H9 (cell line): ENCODE measurements at regions not wholly inside any gene's neighbourhood (a gene's known extent, or its start where the extent isn't known, plus 50 kb on each side); places are given as distances from the start of the nearest gene placed in this dataset.

Experiments used
- DNase-seq: peaks from one replicate; pipeline ENCODE4 v3.0.0-alpha.2; 2017
- H2AFZ ChIP-seq: one replicate; pipeline ENCODE4 v1.6.1; 2013; ENCODE audit warnings: mild to moderate bottlenecking, low read length, control low read depth, moderate library complexity
- H2AK5ac ChIP-seq: 2 replicates; pipeline ENCODE4 v1.6.1; 2013; ENCODE audit warnings: low read length, control low read depth, mixed read lengths; ENCODE audit not compliant: insufficient read length
- H2BK120ac ChIP-seq: one replicate; pipeline ENCODE4 v1.6.1; 2013; ENCODE audit warnings: low read depth, mild to moderate bottlenecking, low read length, control low read depth, inconsistent platforms; ENCODE audit not compliant: poor library complexity, severe bottlenecking
- H2BK12ac ChIP-seq: 2 replicates; pipeline ENCODE4 v1.6.1; 2013; ENCODE audit warnings: low read length, control low read depth, mixed read lengths, low read depth; ENCODE audit not compliant: insufficient read length
- H2BK15ac ChIP-seq: 2 replicates; pipeline ENCODE4 v1.6.1; 2013; ENCODE audit warnings: low read depth, low read length, control low read depth
- H2BK20ac ChIP-seq: one replicate; pipeline ENCODE4 v1.6.1; 2013; ENCODE audit warnings: low read depth, mild to moderate bottlenecking, low read length, control low read depth, inconsistent platforms; ENCODE audit not compliant: poor library complexity, severe bottlenecking
- H2BK5ac ChIP-seq: 2 replicates; pipeline ENCODE4 v1.6.1; 2013; ENCODE audit warnings: low read length, control low read depth, mixed read lengths; ENCODE audit not compliant: insufficient read length
- H3K14ac ChIP-seq: 2 replicates; pipeline ENCODE4 v1.6.1; 2013; ENCODE audit warnings: low read length, control low read depth; ENCODE audit not compliant: insufficient read depth
- H3K18ac ChIP-seq: 2 replicates; pipeline ENCODE4 v1.6.1; 2013; ENCODE audit warnings: low read depth, mild to moderate bottlenecking, mixed read lengths, low read length, control low read depth; ENCODE audit not compliant: insufficient read length
- H3K23ac ChIP-seq: 2 replicates; pipeline ENCODE4 v1.6.1; 2013; ENCODE audit warnings: low read length, control low read depth, mixed read lengths, low read depth; ENCODE audit not compliant: insufficient read length
- H3K23me2 ChIP-seq: 2 replicates; pipeline ENCODE4 v1.6.1; 2013; ENCODE audit warnings: low read depth, mild to moderate bottlenecking, mixed read lengths, low read length, control low read depth; ENCODE audit not compliant: insufficient read length, poor library complexity, severe bottlenecking
- H3K27ac ChIP-seq: 2 replicates; pipeline ENCODE4 v1.5.1; 2013; ENCODE audit warnings: low read length, control low read depth, mixed read lengths, low read depth; ENCODE audit not compliant: insufficient read length
- H3K27me3 ChIP-seq: 2 replicates; pipeline ENCODE4 v1.6.1; 2013; ENCODE audit warnings: low read length, control low read depth, inconsistent platforms; ENCODE audit not compliant: insufficient read depth
- H3K4ac ChIP-seq: 2 replicates; pipeline ENCODE4 v1.6.1; 2013; ENCODE audit warnings: low read depth, mild to moderate bottlenecking, control low read depth, inconsistent platforms, low read length, moderate library complexity
- H3K4me1 ChIP-seq: 2 replicates; pipeline ENCODE4 v1.6.1; 2013; ENCODE audit warnings: low read length, control low read depth, inconsistent platforms; ENCODE audit not compliant: insufficient read depth
- H3K4me2 ChIP-seq: 2 replicates; pipeline ENCODE4 v1.6.1; 2013; ENCODE audit warnings: low read length, control low read depth, mixed read lengths; ENCODE audit not compliant: insufficient read length, insufficient read depth
- H3K56ac ChIP-seq: 2 replicates; pipeline ENCODE4 v1.6.1; 2013; ENCODE audit warnings: low read depth, mild to moderate bottlenecking, mixed read lengths, low read length, control low read depth; ENCODE audit not compliant: insufficient read length
- H3K79me1 ChIP-seq: 2 replicates; pipeline ENCODE4 v1.6.1; 2013; ENCODE audit warnings: low read depth, mild to moderate bottlenecking, moderate library complexity, low read length, control low read depth, inconsistent platforms; ENCODE audit not compliant: insufficient read depth, poor library complexity, severe bottlenecking
- H3K79me2 ChIP-seq: 2 replicates; pipeline ENCODE4 v1.6.1; 2013; ENCODE audit warnings: low read length, control low read depth, inconsistent platforms; ENCODE audit not compliant: insufficient read depth
- H3K9ac ChIP-seq: 2 replicates; pipeline ENCODE4 v1.6.1; 2013; ENCODE audit warnings: low read length, control low read depth, mixed read lengths; ENCODE audit not compliant: insufficient read length; ENCODE audit errors: extremely low read depth
- H3K9me3 ChIP-seq: one replicate; pipeline ENCODE4 v1.6.1; 2013; ENCODE audit warnings: low read depth, low read length, inconsistent platforms; ENCODE audit not compliant: control insufficient read depth
- H3T11ph ChIP-seq: one replicate; pipeline ENCODE4 v1.6.1; 2013; ENCODE audit warnings: mild to moderate bottlenecking, low read length, control low read depth, inconsistent platforms
- H4K20me1 ChIP-seq: one replicate; pipeline ENCODE4 v1.6.1; 2013; ENCODE audit not compliant: control insufficient read depth, insufficient read length, insufficient read depth
- H4K5ac ChIP-seq: 2 replicates; pipeline ENCODE4 v1.6.1; 2013; ENCODE audit warnings: low read depth, mild to moderate bottlenecking, mixed read lengths, low read length, control low read depth; ENCODE audit not compliant: insufficient read length
- H4K8ac ChIP-seq: replicated peaks from 2 replicates; pipeline ENCODE4 v1.6.1; 2013; ENCODE audit warnings: low read length, control low read depth, mixed read lengths, low read depth; ENCODE audit not compliant: insufficient read length
- H4K91ac ChIP-seq: 2 replicates; pipeline ENCODE4 v1.6.1; 2013; ENCODE audit warnings: low read depth, mild to moderate bottlenecking, moderate library complexity, mixed read lengths, low read length, control low read depth; ENCODE audit not compliant: insufficient read length
- H3K27ac Mint-ChIP-seq, 3 experiments: 2 replicates in 2 of 3; 3 replicates in 1 of 3; pipeline ENCODE4 v1.8.0; 2020 to 2021; ENCODE audit warnings: mixed read lengths in 3 of 3, mild to moderate bottlenecking in 1 of 3, moderate library complexity in 1 of 3
- H3K27me3 Mint-ChIP-seq: 2 replicates; pipeline ENCODE4 v1.8.0; 2021; ENCODE audit warnings: low read depth, mild to moderate bottlenecking, moderate library complexity, mixed read lengths
- H3K36me3 Mint-ChIP-seq, 3 experiments: 2 replicates in 2 of 3; 3 replicates in 1 of 3; pipeline ENCODE4 v1.8.0; 2020 to 2021; ENCODE audit warnings: low read depth in 3 of 3, mixed read lengths in 3 of 3; ENCODE audit not compliant: insufficient read depth in 1 of 3
- H3K4me1 Mint-ChIP-seq, 2 experiments: 2 replicates each; pipeline ENCODE4 v1.8.0; 2020; ENCODE audit warnings: mixed read lengths in 2 of 2
- H3K4me3 Mint-ChIP-seq, 2 experiments: 2 replicates in 1 of 2; 3 replicates in 1 of 2; pipeline ENCODE4 v1.8.0; 2020 to 2021; ENCODE audit warnings: mild to moderate bottlenecking in 2 of 2, mixed read lengths in 2 of 2, moderate library complexity in 1 of 2
- H3K9me3 Mint-ChIP-seq, 2 experiments: 2 replicates in 1 of 2; 3 replicates in 1 of 2; pipeline ENCODE4 v1.8.0; 2020; ENCODE audit warnings: mild to moderate bottlenecking in 2 of 2, mixed read lengths in 2 of 2, moderate library complexity in 1 of 2
- CTCF ChIP-seq: fragments of 200-600 bp; sonication (generic); conservative IDR thresholded peaks from 3 replicates; pipeline ENCODE4 v1.8.0; 2021; ENCODE audit warnings: antibody characterized with exemption, mild to moderate bottlenecking
- WGBS: extraction: QIAGEN DNeasy Blood & Tissue Kit; methylation state at CpG from one replicate; pipeline ENCODE4 v1.1.7; 2013; ENCODE audit warnings: missing lambda C conversion rate, low lambda C conversion rate, mixed read lengths; ENCODE audit not compliant: insufficient read length; ENCODE audit errors: extremely low coverage; 5-methylcytosine and 5-hydroxymethylcytosine counted together

GRCh38 chr20:11395581-11395980 is 522.1 kb upstream of the BTBD3 start:
- Histone ChIP-seq H3K56ac (no peak overlapping the region), H2BK15ac (no peak overlapping the region), H3K4me2 (no peak overlapping the region), H3K23me2 (no peaks in the 10 kb centered on the region), H3T11ph (no peak overlapping the region), H3K27me3 (no peaks in the 10 kb centered on the region), H4K91ac (no peak overlapping the region), H4K5ac (no peak overlapping the region), H3K18ac (no peak overlapping the region), H4K20me1 (no peaks in the 10 kb centered on the region), H2AK5ac (no peak overlapping the region), H3K4me1 (no peaks in the 10 kb centered on the region), H3K4ac (no peak overlapping the region), H3K79me2 (no peaks in the 10 kb centered on the region), H2BK20ac (no peak overlapping the region), H2BK120ac (no peak overlapping the region), H3K27ac (no peak overlapping the region), H2BK5ac (no peak overlapping the region), H3K9me3 (no peaks in the 10 kb centered on the region), H3K9ac (no peak overlapping the region), H4K8ac (no peak overlapping the region), H3K79me1 (no peaks in the 10 kb centered on the region), H3K23ac (no peak overlapping the region), H2AFZ (no peak overlapping the region), H3K14ac (no peak overlapping the region), H2BK12ac (no peak overlapping the region)
- H3K27ac Mint-ChIP-seq, result no peak overlapping the region
- H3K27me3 Mint-ChIP-seq, result no peaks in the 10 kb centered on the region
- H3K9me3 Mint-ChIP-seq, result no peaks in the 10 kb centered on the region
- no CpG with 5 or more reads among the region's 2 CpGs for WGBS
- peaks cover 0 to 2% (median 0%) of the 10 kb centered on the region in 3 experiments; a peak in 1 of 7 replicates for H3K36me3 Mint-ChIP-seq
- no peaks in the 10 kb centered on the region for H3K4me1 Mint-ChIP-seq
- H3K4me3 Mint-ChIP-seq, result no peak overlapping the region
- no peak for DNase-seq
- no peak for TF ChIP-seq CTCF
